A549 (cell line): ENCODE measurements at regions not wholly inside any gene's neighbourhood (a gene's known extent, or its start where the extent isn't known, plus 50 kb on each side); places are given as distances from the start of the nearest gene placed in this dataset.

Experiments used
- ATAC-seq, 2 experiments: fragments of 200-7000 bp in 1 of 2; fragments of >200 bp in 1 of 2; cut with Nextera tagmentation in 1 of 2; cut with Tn5 transposase in 1 of 2; 3 replicates each; pipeline versions ENCODE4 v1.8.0 to v1.9.1; 2018 to 2020; ENCODE audit warnings: mild to moderate bottlenecking in 1 of 2, moderate library complexity in 1 of 2
- CTCF ChIA-PET: fragments of 300-600 bp; sonication (Branson Sonifier 250); formaldehyde crosslinking; extraction: SDS; loops from one replicate; lab custom pipeline; 2021; ENCODE audit warnings: antibody characterized with exemption, inconsistent platforms; lab: Yijun Ruan, JAX
- POLR2A ChIA-PET: fragments of 350-600 bp; formaldehyde crosslinking; extraction: SDS; loops from one replicate; lab custom pipeline; 2021; ENCODE audit warnings: antibody characterized with exemption, inconsistent platforms; lab: Yijun Ruan, JAX
- DNase-seq, 2 experiments: peaks; one replicate each; pipeline versions ENCODE4 v3.0.0 to v3.0.0-alpha.2; 2011 to 2016; ENCODE audit warnings: low read depth in 1 of 2, low spot score in 1 of 2
- FAIRE-seq: peaks from 2 replicates; lab custom pipeline; 2011; peaks lifted over from hg19 to GRCh38; lab: Jason Lieb, UNC
- H3K27ac ChIP-seq, 2 experiments: fragments of >200 bp; sonication (Bioruptor Twin); formaldehyde crosslinking; 3 replicates each; pipeline ENCODE4 v1.5.1; 2016 to 2017
- H3K4me1 ChIP-seq: fragments of >200 bp; sonication (Bioruptor Twin); formaldehyde crosslinking; 3 replicates; pipeline ENCODE4 v1.6.1; 2016
- H3K4me2 ChIP-seq: fragments of >200 bp; sonication (Bioruptor Twin); formaldehyde crosslinking; 3 replicates; pipeline ENCODE4 v1.6.1; 2016
- H3K4me3 ChIP-seq: fragments of >200 bp; sonication (Bioruptor Twin); formaldehyde crosslinking; 3 replicates; pipeline ENCODE4 v1.5.1; 2016
- H3K9me3 ChIP-seq: fragments of >200 bp; sonication (Bioruptor Twin); formaldehyde crosslinking; 3 replicates; pipeline ENCODE4 v1.6.1; 2016
- ATOH8 ChIP-seq: fragments of 250-450 bp; sonication (Bioruptor Pico); IDR thresholded peaks from 2 replicates; pipeline ENCODE4 v1.5.0; 2020; ENCODE audit warnings: low read depth, mild to moderate bottlenecking, moderate library complexity
- BCL3 ChIP-seq: fragments of >200 bp; sonication (Bioruptor Twin); formaldehyde crosslinking; IDR thresholded peaks from 3 replicates; pipeline ENCODE4 v1.6.1; 2016
- E2F6 ChIP-seq: IDR thresholded peaks from 2 replicates; pipeline ENCODE4 v1.6.1; 2012; ENCODE audit warnings: low read depth, borderline replicate concordance
- EHMT2 ChIP-seq: fragments of 200-600 bp; sonication (generic); IDR thresholded peaks from 2 replicates; pipeline ENCODE4 v1.6.1; 2016; ENCODE audit warnings: antibody characterized with exemption, low read depth, mild to moderate bottlenecking, moderate library complexity
- EP300 ChIP-seq, 2 experiments: fragments of >200 bp; sonication (Bioruptor Twin); formaldehyde crosslinking; IDR thresholded peaks; 2 replicates in 1 of 2; 3 replicates in 1 of 2; pipeline ENCODE4 v1.6.1; 2016 to 2017
- HEYL ChIP-seq: fragments of 250-450 bp; sonication (Bioruptor Pico); IDR thresholded peaks from 2 replicates; pipeline ENCODE4 v1.8.0; 2021; ENCODE audit warnings: mild to moderate bottlenecking, moderate library complexity
- HOXA7 ChIP-seq: fragments of 250-450 bp; sonication (Bioruptor Pico); IDR thresholded peaks from 2 replicates; pipeline ENCODE4 v1.5.0; 2020; ENCODE audit warnings: mild to moderate bottlenecking, moderate library complexity
- HOXB13 ChIP-seq: fragments of 250-450 bp; sonication (Bioruptor Pico); IDR thresholded peaks from 2 replicates; pipeline ENCODE4 v1.5.0; 2020; ENCODE audit warnings: low read depth, mild to moderate bottlenecking, moderate library complexity
- KDM5A ChIP-seq: fragments of 200-600 bp; sonication (generic); IDR thresholded peaks from 2 replicates; pipeline ENCODE4 v1.6.1; 2016; ENCODE audit warnings: antibody characterized with exemption, mild to moderate bottlenecking
- MAFK ChIP-seq: fragments of 450-650 bp; IDR thresholded peaks from 2 replicates; pipeline ENCODE4 v1.6.1; 2014; ENCODE audit not compliant: partially characterized antibody
- NR3C1 ChIP-seq: fragments of >200 bp; sonication (Bioruptor Twin); formaldehyde crosslinking; IDR thresholded peaks from 3 replicates; pipeline ENCODE4 v1.6.1; 2017
- PBX3 ChIP-seq: IDR thresholded peaks from 2 replicates; pipeline ENCODE4 v1.6.1; 2012
- PHF8 ChIP-seq: fragments of 200-600 bp; sonication (generic); IDR thresholded peaks from 2 replicates; pipeline ENCODE4 v1.6.1; 2016; ENCODE audit warnings: low read depth, mild to moderate bottlenecking, antibody characterized with exemption, moderate library complexity, borderline replicate concordance
- RAD21 ChIP-seq, 2 experiments: fragments of >200 bp in 1 of 2; sonication (Bioruptor Twin) in 1 of 2; formaldehyde crosslinking in 1 of 2; IDR thresholded peaks in 1 of 2; conservative IDR thresholded peaks in 1 of 2; 2 replicates in 1 of 2; 3 replicates in 1 of 2; pipeline ENCODE4 v1.6.1; 2012 to 2018; ENCODE audit warnings: inconsistent platforms in 1 of 2
- RFX5 ChIP-seq: fragments of 450-650 bp; IDR thresholded peaks from 2 replicates; pipeline ENCODE4 v1.7.1; 2014; ENCODE audit warnings: antibody characterized with exemption, mild to moderate bottlenecking, moderate library complexity
- RNF2 ChIP-seq: fragments of 200-600 bp; sonication (generic); IDR thresholded peaks from 2 replicates; pipeline ENCODE4 v1.6.1; 2016; ENCODE audit warnings: low read depth, mild to moderate bottlenecking, antibody characterized with exemption, moderate library complexity, borderline replicate concordance
- TP53 ChIP-seq: fragments of 250-450 bp; sonication (Bioruptor Pico); IDR thresholded peaks from 2 replicates; pipeline ENCODE4 v1.5.0; 2021; ENCODE audit warnings: mild to moderate bottlenecking, moderate library complexity
- USF2 ChIP-seq: fragments of 450-650 bp; IDR thresholded peaks from 2 replicates; pipeline ENCODE4 v1.6.1; 2014; ENCODE audit warnings: antibody characterized with exemption
- ZFP36 ChIP-seq: fragments of 450-650 bp; IDR thresholded peaks from 2 replicates; pipeline ENCODE4 v1.6.1; 2014; ENCODE audit warnings: borderline replicate concordance; ENCODE audit not compliant: partially characterized antibody
- ZNF302 ChIP-seq: fragments of 250-450 bp; sonication (Bioruptor Pico); IDR thresholded peaks from 2 replicates; pipeline ENCODE4 v1.9.0; 2021; ENCODE audit warnings: inconsistent platforms, mild to moderate bottlenecking, moderate library complexity
- WGBS: methylation state at CpG from one replicate; pipeline ENCODE4 v1.1.6; 2017; ENCODE audit errors: missing lambda C conversion rate; 5-methylcytosine and 5-hydroxymethylcytosine counted together

- Histone ChIP-seq H3K4me3 (no peak overlapping the region), H3K4me2 (no peak overlapping the region), H3K9me3 (no peaks in the 10 kb centered on the region), H3K27ac (no peak overlapping the region), H3K4me1 (0 out of 3 replicates have a peak, but pooled peaks cover under 1% of the 10 kb centered on the region)
- ATAC-seq = no peak
- WGBS = 83% methylated on average over 3 of the region's 3 CpGs
- TF ChIP-seq RFX5 (no peak), MAFK (no peak), EP300 (IDR thresholded peaks at IDR 0.05) (no peak), ATOH8 (no peak), USF2 (no peak)
- ChIA-PET CTCF (interaction anchor here (0.7 kb wide), 2 partner anchors 12 to 21 kb away, joined by 3 read pairs; no protein-coding TSS in a partner anchor), POLR2A (no interaction called here)
- DNase-seq = no peak
- no peak for FAIRE-seq
These were observed 132.5 kb downstream of the SOX2 start for GRCh38 chr3:181844211-181844610.

GRCh38 chr3:181847276-181847675 is 135.6 kb downstream of the SOX2 start:
- 97% methylated on average over 3 of the region's 3 CpGs for WGBS
- ChIA-PET CTCF (no interaction called here), POLR2A (no interaction called here)
- FAIRE-seq (no peak), DNase-seq (no peak), ATAC-seq (no peak)
- no peak overlapping the region for H3K4me2 ChIP-seq
- no peak overlapping the region for H3K27ac ChIP-seq
- no peaks in the 10 kb centered on the region for H3K9me3 ChIP-seq
- peaks cover 17% of the 10 kb centered on the region for H3K4me1 ChIP-seq
- no peak for TF ChIP-seq ZNF302
- TF ChIP-seq KDM5A = no peak
- no peak for TF ChIP-seq BCL3
- no peak for TF ChIP-seq PBX3
- TF ChIP-seq RNF2 = no peak
- no peak for TF ChIP-seq PHF8
- TF ChIP-seq HEYL (CRISPR knock-in tag) = no peak
- TF ChIP-seq ZFP36 = no peak
- no peak for TF ChIP-seq EHMT2
- TF ChIP-seq NR3C1 = no peak
- TF ChIP-seq HOXB13 (CRISPR knock-in tag) = no peak
- no peak for TF ChIP-seq RAD21 (conservative IDR thresholded peaks at IDR 0.05 in 1 of 2, IDR thresholded peaks at IDR 0.05 in 1 of 2)
- TF ChIP-seq HOXA7 = no peak
- no peak for TF ChIP-seq TP53
- no peak for TF ChIP-seq E2F6
- TF ChIP-seq, all 56 proteins: peak for 0
- H3K4me3 ChIP-seq = no peak overlapping the region
